NCI-H2081 treated with DMSO at 0.1 percent for 48 hours (cell line): ENCODE measurements at regions not wholly inside any gene's neighbourhood (a gene's known extent, or its start where the extent isn't known, plus 50 kb on each side); places are given as distances from the start of the nearest gene placed in this dataset.
"Not testable (repeated sequence)": the region's sequence is repeated elsewhere in the genome, so short reads cannot be mapped to it uniquely, and the experiment has no call there.

Experiments
- DNase-seq: peaks from one replicate; lab custom pipeline; 2025; lab: John Stamatoyannopoulos, UW

- no peak for DNase-seq
These were observed 325.3 kb upstream of the SMIM21 start for GRCh38 chr18:75752740-75753263.

GRCh38 chr18:75745147-75745546 is 317.6 kb upstream of the SMIM21 start:
- DNase-seq, result no peak

GRCh38 chr18:75742516-75742915 is 315.0 kb upstream of the SMIM21 start:
- no peak for DNase-seq

- DNase-seq, result no peak
These were observed 312.2 kb upstream of the SMIM21 start for GRCh38 chr18:75739682-75740081.

- DNase-seq, result no peak
These were observed 307.8 kb upstream of the SMIM21 start for GRCh38 chr18:75735291-75735690.

- no peak for DNase-seq
These were observed 302.7 kb upstream of the SMIM21 start for GRCh38 chr18:75730249-75730648.

- DNase-seq, result no peak
These were observed 301.1 kb upstream of the SMIM21 start for GRCh38 chr18:75728621-75729020.

- no peak for DNase-seq
These were observed 300.0 kb upstream of the SMIM21 start for GRCh38 chr18:75727456-75727855.

- no peak for DNase-seq
These were observed 296.2 kb upstream of the SMIM21 start for GRCh38 chr18:75723521-75724340.

- DNase-seq, result no peak
These were observed 287.3 kb upstream of the SMIM21 start for GRCh38 chr18:75714766-75715165.

GRCh38 chr18:75712124-75712867 is 284.8 kb upstream of the SMIM21 start:
- DNase-seq, result not testable (repeated sequence)

- no peak for DNase-seq
These were observed 273.1 kb upstream of the SMIM21 start for GRCh38 chr18:75700561-75700960.

GRCh38 chr18:75698861-75699260 is 271.4 kb upstream of the SMIM21 start:
- no peak for DNase-seq

- DNase-seq, result no peak
These were observed 270.0 kb upstream of the SMIM21 start for GRCh38 chr18:75697493-75697892.

GRCh38 chr18:75696391-75696790 is 268.9 kb upstream of the SMIM21 start:
- no peak for DNase-seq

- DNase-seq, result no peak
These were observed 266.8 kb upstream of the SMIM21 start for GRCh38 chr18:75694292-75694691.

- no peak for DNase-seq
These were observed 264.0 kb upstream of the SMIM21 start for GRCh38 chr18:75691483-75691882.

- not testable (repeated sequence) for DNase-seq
These were observed 262.8 kb upstream of the SMIM21 start for GRCh38 chr18:75690283-75690682.

- DNase-seq, result no peak
These were observed 260.1 kb upstream of the SMIM21 start for GRCh38 chr18:75687626-75688025.

GRCh38 chr18:75683426-75683825 is 255.9 kb upstream of the SMIM21 start:
- no peak for DNase-seq

GRCh38 chr18:75681538-75682115 is 254.1 kb upstream of the SMIM21 start:
- no peak for DNase-seq

- DNase-seq, result no peak
These were observed 251.8 kb upstream of the SMIM21 start for GRCh38 chr18:75679331-75679730.

GRCh38 chr18:75678627-75679026 is 251.1 kb upstream of the SMIM21 start:
- DNase-seq, result no peak
